ENCODE measurements at regions not wholly inside any gene's neighbourhood (a gene's known extent, or its start where the extent isn't known, plus 50 kb on each side); places are given as distances from the start of the nearest gene placed in this dataset.

GRCh38 chr6:26149240-26149639, 62.0 kb downstream of the HFE start:
- DNase-seq, result no peak

- DNase-seq, result peak; percentile 21
Measured at GRCh38 chr6:26152226-26153101, 65.2 kb downstream of the HFE start.

GRCh38 chr6:26155061-26155930, 68.1 kb downstream of the HFE start:
- DNase-seq, result peak; percentile 78

GRCh38 chr6:26156105-26156849, 69.0 kb downstream of the HFE start:
- peak; percentile 96 for DNase-seq

- DNase-seq, result no peak
Measured at GRCh38 chr6:26156850-26157250, 69.6 kb downstream of the HFE start.

- DNase-seq, result peak; percentile 99
Measured at GRCh38 chr6:26157251-26158075, 70.2 kb downstream of the HFE start.

- DNase-seq, result no peak
Measured at GRCh38 chr6:26158076-26158580, 70.9 kb downstream of the HFE start.

GRCh38 chr6:26158581-26159356, 71.5 kb downstream of the HFE start:
- peak; percentile 85 for DNase-seq

GRCh38 chr6:26159357-26160273, 72.4 kb downstream of the HFE start:
- DNase-seq, result peak; percentile 76

- no peak for DNase-seq
Measured at GRCh38 chr6:26161322-26161721, 74.1 kb downstream of the HFE start.

GRCh38 chr6:26162399-26162798, 75.2 kb downstream of the HFE start:
- no peak for DNase-seq

GRCh38 chr6:26163427-26164119, 76.3 kb downstream of the HFE start:
- no peak for DNase-seq

- DNase-seq, result no peak
Measured at GRCh38 chr6:26164120-26164505, 76.9 kb downstream of the HFE start.

GRCh38 chr6:26165261-26165790, 78.1 kb downstream of the HFE start:
- DNase-seq, result no peak

- DNase-seq, result no peak
Measured at GRCh38 chr6:26170181-26170580, 83.0 kb downstream of the HFE start.

- no peak for DNase-seq
Measured at GRCh38 chr6:26170951-26171841, 84.0 kb downstream of the HFE start.

- DNase-seq, result peak; percentile 76
Measured at GRCh38 chr6:26172608-26172968, 85.4 kb downstream of the HFE start.

- no peak for DNase-seq
Measured at GRCh38 chr6:26173836-26174145, 86.6 kb downstream of the HFE start.

Data from tongue (tissue), 1 donor.